ENCODE measurements at regions not wholly inside any gene's neighbourhood (a gene's known extent, or its start where the extent isn't known, plus 50 kb on each side); places are given as distances from the start of the nearest gene placed in this dataset.

DNA sequence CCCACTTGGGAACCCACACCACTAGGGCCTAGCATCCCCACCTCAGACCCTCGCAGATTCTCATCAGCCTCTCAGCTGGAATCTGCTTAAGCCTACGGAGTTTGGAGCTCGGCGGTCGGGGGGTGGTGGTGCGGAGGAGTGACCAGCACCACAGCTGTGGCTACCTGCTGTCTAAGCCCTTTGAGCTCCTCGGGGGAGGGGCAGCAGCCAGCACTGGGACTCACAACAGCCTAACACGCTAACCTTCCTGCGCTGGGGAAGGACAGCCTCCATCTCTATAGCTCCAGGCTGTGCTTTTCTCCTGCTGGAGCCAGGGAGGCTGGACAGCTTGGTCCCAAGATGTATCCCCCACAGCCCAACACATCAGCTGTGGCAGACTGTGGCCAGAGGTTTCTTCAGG lies 281.5 kb downstream of the USP46 start:
- Histone ChIP-seq H3K9me2 (ENCODE audit: insufficient read depth) (no peaks in the 10 kb centered on the region), H3K36me3 (ENCODE audit: control insufficient read depth in 1 of 2, insufficient read depth in 2 of 2, low read length in 2 of 2) (no peaks in the 10 kb centered on the region), H3K27me3 (ENCODE audit: insufficient read depth, low read length) (peaks cover 20% of the 10 kb centered on the region), H3K27ac (ENCODE audit: low read depth, low read length) (no peak overlapping the region), H3K9ac (ENCODE audit: low read length) (no peak overlapping the region), H3K4me1 (ENCODE audit: control insufficient read depth in 1 of 2, insufficient read depth in 2 of 2, low read length in 2 of 2) (no peaks in the 10 kb centered on the region), H3K4me3 (replicated peaks in 1 of 2; ENCODE audit: low read depth in 1 of 2, low read length in 2 of 2) (no peak overlapping the region), H3K4me2 (ENCODE audit: low read length) (no peak overlapping the region), H3K79me2 (ENCODE audit: insufficient read depth, low read length) (no peaks in the 10 kb centered on the region), H3K9me3 (ENCODE audit: control insufficient read depth in 1 of 2, insufficient read depth in 1 of 2, low read depth in 1 of 2, low read length in 2 of 2) (no peaks in the 10 kb centered on the region), H4K20me1 (ENCODE audit: insufficient read depth) (no peaks in the 10 kb centered on the region), H2AFZ (ENCODE audit: low read depth, low read length, poor library complexity, severe bottlenecking) (no peak overlapping the region)
- ATAC-seq (no peak), DNase-seq (ENCODE audit: low read depth, low spot score) (no peak)
- intact Hi-C loops (cut with micrococcal nuclease): no loop called here
- ChIA-PET RAD21 (ENCODE audit: low non-redundant PET in 1 of 2, low total read pairs in 2 of 2, uncharacterized antibody in 2 of 2, unreplicated experiment in 2 of 2) (no interaction called here), POLR2A (no interaction called here), CTCF (interaction anchor here (0.8 kb wide), 1 partner anchor 606 kb away, joined by 3 read pairs; no protein-coding TSS in a partner anchor)
- no TSS peak for BruUV-seq (replicated peaks)
- no peak for TF ChIP-seq ZFX (IDR thresholded peaks at IDR 0.05)
- no peak for TF ChIP-seq ZNF274 (IDR thresholded peaks at IDR 0.05; ENCODE audit: low read depth, low read length)
- no peak for TF ChIP-seq EZH2phosphoT487 (IDR thresholded peaks at IDR 0.05; ENCODE audit: borderline replicate concordance)
- TF ChIP-seq CEBPB (IDR thresholded peaks at IDR 0.05; ENCODE audit: low read depth): no peak
- no peak for TF ChIP-seq POLR2AphosphoS5 (IDR thresholded peaks at IDR 0.05; ENCODE audit: low read depth, low read length)
- no peak for TF ChIP-seq ZBTB33 (IDR thresholded peaks at IDR 0.05; ENCODE audit: extremely low read depth, insufficient replicate concordance, low read length)
- TF ChIP-seq EZH2 (IDR thresholded peaks at IDR 0.05): no peak
- TF ChIP-seq CBX3 (IDR thresholded peaks at IDR 0.05; ENCODE audit: low read depth): no peak
- TF ChIP-seq, protein P1, sequence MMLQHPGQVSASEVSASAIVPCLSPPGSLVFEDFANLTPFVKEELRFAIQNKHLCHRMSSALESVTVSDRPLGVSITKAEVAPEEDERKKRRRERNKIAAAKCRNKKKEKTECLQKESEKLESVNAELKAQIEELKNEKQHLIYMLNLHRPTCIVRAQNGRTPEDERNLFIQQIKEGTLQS (IDR thresholded peaks at IDR 0.05): no peak
- no peak for TF ChIP-seq FOSL1 (IDR thresholded peaks at IDR 0.05; ENCODE audit: low read depth)
- no peak for TF ChIP-seq SP1 (IDR thresholded peaks at IDR 0.05; ENCODE audit: low read depth)
- no peak for TF ChIP-seq JUND (IDR thresholded peaks at IDR 0.05)
- no peak for TF ChIP-seq SIN3A (IDR thresholded peaks at IDR 0.05; ENCODE audit: low read depth)
- TF ChIP-seq, protein P2, sequence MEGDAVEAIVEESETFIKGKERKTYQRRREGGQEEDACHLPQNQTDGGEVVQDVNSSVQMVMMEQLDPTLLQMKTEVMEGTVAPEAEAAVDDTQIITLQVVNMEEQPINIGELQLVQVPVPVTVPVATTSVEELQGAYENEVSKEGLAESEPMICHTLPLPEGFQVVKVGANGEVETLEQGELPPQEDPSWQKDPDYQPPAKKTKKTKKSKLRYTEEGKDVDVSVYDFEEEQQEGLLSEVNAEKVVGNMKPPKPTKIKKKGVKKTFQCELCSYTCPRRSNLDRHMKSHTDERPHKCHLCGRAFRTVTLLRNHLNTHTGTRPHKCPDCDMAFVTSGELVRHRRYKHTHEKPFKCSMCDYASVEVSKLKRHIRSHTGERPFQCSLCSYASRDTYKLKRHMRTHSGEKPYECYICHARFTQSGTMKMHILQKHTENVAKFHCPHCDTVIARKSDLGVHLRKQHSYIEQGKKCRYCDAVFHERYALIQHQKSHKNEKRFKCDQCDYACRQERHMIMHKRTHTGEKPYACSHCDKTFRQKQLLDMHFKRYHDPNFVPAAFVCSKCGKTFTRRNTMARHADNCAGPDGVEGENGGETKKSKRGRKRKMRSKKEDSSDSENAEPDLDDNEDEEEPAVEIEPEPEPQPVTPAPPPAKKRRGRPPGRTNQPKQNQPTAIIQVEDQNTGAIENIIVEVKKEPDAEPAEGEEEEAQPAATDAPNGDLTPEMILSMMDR (IDR thresholded peaks at IDR 0.05 in 2 of 3, conservative IDR thresholded peaks at IDR 0.05 in 1 of 3; ENCODE audit: borderline replicate concordance in 1 of 3, insufficient read depth in 1 of 3, low read depth in 2 of 3, low read length in 2 of 3): no peak
